GM23248 (cell line): ENCODE measurements at regions not wholly inside any gene's neighbourhood (a gene's known extent, or its start where the extent isn't known, plus 50 kb on each side); places are given as distances from the start of the nearest gene placed in this dataset.

ENCODE experiments used
- EZH2 ChIP-seq: fragments of 200-600 bp; sonication (generic); IDR thresholded peaks from 2 replicates; pipeline ENCODE4 v1.6.1; 2018; ENCODE audit warnings: antibody characterized with exemption, mild to moderate bottlenecking; ENCODE audit not compliant: insufficient read depth, poor library complexity, severe bottlenecking
- EZH2phosphoT487 ChIP-seq: fragments of 200-600 bp; sonication (generic); IDR thresholded peaks from 2 replicates; pipeline ENCODE4 v1.6.1; 2018; ENCODE audit warnings: antibody characterized with exemption, moderate library complexity, mild to moderate bottlenecking, low read depth; ENCODE audit not compliant: insufficient read depth

- TF ChIP-seq EZH2phosphoT487 (no peak), EZH2 (no peak)
These were observed 121.6 kb upstream of the SGCG start for GRCh38 chr13:23059173-23059572.
